Uterus (tissue), 3 donors: ENCODE measurements at regions not wholly inside any gene's neighbourhood (a gene's known extent, or its start where the extent isn't known, plus 50 kb on each side); places are given as distances from the start of the nearest gene placed in this dataset.

ENCODE experiments used
- DNase-seq, 2 donors: peaks; one replicate each; pipeline ENCODE4 v3.0.0-alpha.2; 2019 to 2020
- H3K27ac ChIP-seq, 2 donors: fragments of 200-600 bp; sonication (generic); 1 replicate in 1 of 2; 2 replicates in 1 of 2; pipeline ENCODE4 v1.5.1; 2016 to 2018
- H3K27me3 ChIP-seq, 2 donors: fragments of 200-600 bp; sonication (generic); one replicate each; pipeline ENCODE4 v1.5.1; 2018 to 2019; ENCODE audit warnings: control low read depth in 1 of 2
- H3K36me3 ChIP-seq, 2 donors: fragments of 200-600 bp; sonication (generic); one replicate each; pipeline ENCODE4 v1.5.1; 2019; ENCODE audit warnings: control low read depth in 1 of 2
- H3K4me1 ChIP-seq, 2 donors: fragments of 200-600 bp; sonication (generic); one replicate each; pipeline ENCODE4 v1.5.1; 2018 to 2019; ENCODE audit warnings: control low read depth in 1 of 2
- H3K4me3 ChIP-seq, 2 donors: fragments of 200-600 bp; sonication (generic); 1 replicate in 1 of 2; 2 replicates in 1 of 2; pipeline ENCODE4 v1.5.1; 2018 to 2019; ENCODE audit warnings: mild to moderate bottlenecking in 1 of 2
- H3K9me3 ChIP-seq, 2 donors: fragments of 200-600 bp; sonication (generic); one replicate each; pipeline ENCODE4 v1.5.1; 2019; ENCODE audit warnings: control low read depth in 1 of 2
- CTCF ChIP-seq, 4 experiments: fragments of 200-600 bp in 2 of 4; fragments of 450-650 bp in 2 of 4; sonication (generic) in 2 of 4; IDR thresholded peaks; one replicate each; pipeline ENCODE4 v1.5.1; 2016 to 2019; ENCODE audit warnings: antibody characterized with exemption in 4 of 4, mild to moderate bottlenecking in 2 of 4, moderate library complexity in 1 of 4
- POLR2A ChIP-seq, 2 donors: fragments of 450-650 bp; IDR thresholded peaks; one replicate each; pipeline ENCODE4 v1.6.1; 2016; ENCODE audit warnings: antibody characterized with exemption in 2 of 2, mild to moderate bottlenecking in 1 of 2, moderate library complexity in 1 of 2
- intact Hi-C: fragments of 100-400 bp; cut with DNase I; formaldehyde crosslinking; loops from one replicate; pipeline ENCODE4 v1.15.1; 2023; ENCODE audit warnings: low total_unique reads
- donor health status: DM: yes; HTN: yes; CAD: no.

GRCh38 chr17:55605705-55606487 lies 94.6 kb upstream of the SMIM36 start:
- no peaks in the 10 kb centered on the region for H3K27me3 ChIP-seq
- no peak overlapping the region for H3K4me3 ChIP-seq
- TF ChIP-seq POLR2A (IDR thresholded peaks at IDR 0.05) = no peak
- no peak for TF ChIP-seq CTCF (IDR thresholded peaks at IDR 0.05)
- intact Hi-C loops = no loop called here
- no peaks in the 10 kb centered on the region for H3K4me1 ChIP-seq
- H3K27ac ChIP-seq = peak overlapping the region in 1 of 2 donors; percentile 50
- no peak for DNase-seq
- H3K9me3 ChIP-seq = no peaks in the 10 kb centered on the region
- H3K36me3 ChIP-seq = no peaks in the 10 kb centered on the region

- no peaks in the 10 kb centered on the region for H3K36me3 ChIP-seq
- intact Hi-C loops = no loop called here
- H3K4me3 ChIP-seq = no peak overlapping the region
- no peak for TF ChIP-seq POLR2A (IDR thresholded peaks at IDR 0.05)
- peak; percentile 44 to 55 (median 50) for TF ChIP-seq CTCF (IDR thresholded peaks at IDR 0.05)
- no peaks in the 10 kb centered on the region for H3K4me1 ChIP-seq
- DNase-seq = no peak
- H3K27ac ChIP-seq = no peak overlapping the region
- no peaks in the 10 kb centered on the region for H3K27me3 ChIP-seq
- H3K9me3 ChIP-seq = peaks cover 0 to 15% of the 10 kb centered on the region in 2 donors
Observed at GRCh38 chr17:55601874-55602364, 90.7 kb upstream of the SMIM36 start.

- Histone ChIP-seq H3K27me3 (no peaks in the 10 kb centered on the region), H3K9me3 (peaks cover 0 to 15% of the 10 kb centered on the region in 2 donors)
Observed at GRCh38 chr17:55598495-55598894, 87.2 kb upstream of the SMIM36 start.

GRCh38 chr17:55588446-55589242 lies 77.4 kb upstream of the SMIM36 start:
- peak overlapping the region; percentile 65 to 71 for H3K27ac ChIP-seq
- H3K27me3 ChIP-seq = no peaks in the 10 kb centered on the region
- intact Hi-C loops = no loop called here
- no peak overlapping the region for H3K4me3 ChIP-seq
- H3K36me3 ChIP-seq = no peaks in the 10 kb centered on the region
- peaks cover 4 to 9% of the 10 kb centered on the region in 2 donors for H3K4me1 ChIP-seq
- TF ChIP-seq POLR2A (IDR thresholded peaks at IDR 0.05) = no peak
- H3K9me3 ChIP-seq = no peaks in the 10 kb centered on the region
- DNase-seq = no peak

More at GRCh38 chr17:55598495-55598894, 87.2 kb upstream of the SMIM36 start:
- no peak for TF ChIP-seq POLR2A (IDR thresholded peaks at IDR 0.05)
- TF ChIP-seq CTCF (IDR thresholded peaks at IDR 0.05) = no peak
- Histone ChIP-seq H3K36me3 (no peaks in the 10 kb centered on the region), H3K4me1 (no peaks in the 10 kb centered on the region), H3K4me3 (no peak overlapping the region), H3K27ac (no peak overlapping the region)
- DNase-seq = no peak
- intact Hi-C loops = no loop called here

GRCh38 chr17:55587608-55588139 lies 76.4 kb upstream of the SMIM36 start:
- Histone ChIP-seq H3K9me3 (no peaks in the 10 kb centered on the region), H3K4me3 (no peak overlapping the region), H3K36me3 (no peaks in the 10 kb centered on the region), H3K27ac (peak overlapping the region; percentile 65 to 71), H3K4me1 (peaks cover 4 to 9% of the 10 kb centered on the region in 2 donors), H3K27me3 (no peaks in the 10 kb centered on the region)
- intact Hi-C loops = no loop called here
- no peak for TF ChIP-seq POLR2A (IDR thresholded peaks at IDR 0.05)
- TF ChIP-seq CTCF (IDR thresholded peaks at IDR 0.05) = no peak
- DNase-seq = peak; percentile 70 to 83
